ENCODE measurements at regions not wholly inside any gene's neighbourhood (a gene's known extent, or its start where the extent isn't known, plus 50 kb on each side); places are given as distances from the start of the nearest gene placed in this dataset.

DNA sequence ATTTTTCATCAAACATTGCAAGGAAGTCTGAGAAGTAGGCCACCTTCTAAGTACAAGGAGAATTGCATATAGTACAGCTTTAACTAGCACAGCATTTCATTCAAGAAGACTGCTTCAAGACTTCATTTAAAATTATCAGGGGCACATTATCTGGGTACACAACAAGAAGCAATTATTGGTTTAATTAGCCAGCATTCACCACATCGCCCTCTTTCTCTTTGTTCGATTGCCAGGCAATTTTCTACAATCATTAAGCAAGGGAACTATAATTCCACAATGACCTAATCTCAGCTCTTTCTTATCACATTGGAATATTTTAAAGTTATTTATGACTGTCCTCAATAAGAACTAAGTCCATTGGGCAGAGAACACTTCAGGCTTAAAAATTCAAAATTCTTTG lies 1347.1 kb upstream of the PABPC4L start:
- no peaks in the 10 kb centered on the region for H3K9me3 ChIP-seq
- H3K36me3 ChIP-seq, result no peaks in the 10 kb centered on the region
- no peaks in the 10 kb centered on the region for H3K4me1 ChIP-seq
- H3K4me3 ChIP-seq, result no peak overlapping the region
- TF ChIP-seq POLR2A (IDR thresholded peaks at IDR 0.05), result no peak
- TF ChIP-seq, protein P1, sequence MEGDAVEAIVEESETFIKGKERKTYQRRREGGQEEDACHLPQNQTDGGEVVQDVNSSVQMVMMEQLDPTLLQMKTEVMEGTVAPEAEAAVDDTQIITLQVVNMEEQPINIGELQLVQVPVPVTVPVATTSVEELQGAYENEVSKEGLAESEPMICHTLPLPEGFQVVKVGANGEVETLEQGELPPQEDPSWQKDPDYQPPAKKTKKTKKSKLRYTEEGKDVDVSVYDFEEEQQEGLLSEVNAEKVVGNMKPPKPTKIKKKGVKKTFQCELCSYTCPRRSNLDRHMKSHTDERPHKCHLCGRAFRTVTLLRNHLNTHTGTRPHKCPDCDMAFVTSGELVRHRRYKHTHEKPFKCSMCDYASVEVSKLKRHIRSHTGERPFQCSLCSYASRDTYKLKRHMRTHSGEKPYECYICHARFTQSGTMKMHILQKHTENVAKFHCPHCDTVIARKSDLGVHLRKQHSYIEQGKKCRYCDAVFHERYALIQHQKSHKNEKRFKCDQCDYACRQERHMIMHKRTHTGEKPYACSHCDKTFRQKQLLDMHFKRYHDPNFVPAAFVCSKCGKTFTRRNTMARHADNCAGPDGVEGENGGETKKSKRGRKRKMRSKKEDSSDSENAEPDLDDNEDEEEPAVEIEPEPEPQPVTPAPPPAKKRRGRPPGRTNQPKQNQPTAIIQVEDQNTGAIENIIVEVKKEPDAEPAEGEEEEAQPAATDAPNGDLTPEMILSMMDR (IDR thresholded peaks at IDR 0.05), result no peak
- no peak overlapping the region for H3K27ac ChIP-seq
- H3K27me3 ChIP-seq, result no peaks in the 10 kb centered on the region
- DNase-seq, result no peak
- intact Hi-C loops (cut with DNase I; ENCODE audit: low total_unique reads), result no loop called here

DNA sequence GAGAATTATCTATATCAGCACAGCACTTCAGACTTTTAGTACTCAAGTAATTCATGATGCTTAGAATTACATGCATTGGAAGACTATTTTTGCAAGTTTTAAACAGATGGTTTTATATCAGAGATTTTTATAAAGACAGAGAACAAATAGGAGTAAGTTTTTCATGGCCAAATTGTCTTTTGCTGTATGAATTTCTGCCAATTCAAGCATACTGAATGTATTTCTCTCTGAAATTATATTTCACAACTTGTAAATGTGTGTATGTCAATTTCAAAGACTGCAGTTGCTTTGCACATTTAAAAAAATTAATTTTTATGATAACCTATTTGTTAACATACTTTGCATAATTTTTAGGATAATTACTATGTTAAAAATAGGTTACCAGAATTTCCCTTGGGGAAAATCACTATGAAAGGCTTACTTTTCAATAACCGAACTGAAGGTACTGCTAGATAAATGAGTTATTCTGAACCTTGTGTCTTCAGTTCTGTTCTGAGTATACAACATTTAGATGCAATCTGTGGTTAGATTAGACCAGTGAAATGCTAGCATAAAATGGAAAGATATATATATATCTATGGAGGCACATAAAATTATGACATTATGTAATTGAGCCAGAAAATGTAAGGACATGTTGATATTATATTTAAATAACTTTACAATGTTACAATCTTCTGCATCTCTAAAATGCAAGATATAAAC lies 1344.2 kb upstream of the PABPC4L start:
- Histone ChIP-seq H3K9me3 (no peaks in the 10 kb centered on the region), H3K27ac (no peak overlapping the region), H3K4me3 (no peak overlapping the region), H3K4me1 (no peaks in the 10 kb centered on the region), H3K36me3 (no peaks in the 10 kb centered on the region), H3K27me3 (no peaks in the 10 kb centered on the region)
- no peak for TF ChIP-seq POLR2A (IDR thresholded peaks at IDR 0.05)
- TF ChIP-seq, protein P1 (IDR thresholded peaks at IDR 0.05), result no peak
- intact Hi-C loops (cut with DNase I; ENCODE audit: low total_unique reads), result no loop called here
- no peak for DNase-seq

DNA sequence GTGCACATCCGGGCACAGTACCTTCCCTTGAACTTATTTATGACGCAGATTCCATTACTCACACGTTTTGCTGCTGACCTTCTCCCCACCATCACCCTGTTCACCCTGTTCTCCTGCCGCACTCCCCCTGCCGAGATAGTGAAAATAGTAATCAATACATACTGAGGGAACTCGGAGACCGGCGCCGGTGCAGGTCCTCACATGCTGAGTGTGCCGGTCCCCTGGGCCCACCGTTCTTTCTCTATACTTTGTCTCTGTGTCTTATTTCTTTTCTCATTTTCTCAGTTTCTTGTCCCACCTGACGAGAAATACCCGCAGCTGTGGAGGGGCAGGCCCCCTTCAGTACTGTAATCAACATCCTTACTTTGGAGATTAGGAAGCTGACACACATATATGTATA lies 1337.1 kb upstream of the PABPC4L start:
- Histone ChIP-seq H3K4me1 (no peaks in the 10 kb centered on the region), H3K4me3 (no peak overlapping the region), H3K27me3 (no peaks in the 10 kb centered on the region), H3K36me3 (no peaks in the 10 kb centered on the region), H3K9me3 (no peaks in the 10 kb centered on the region), H3K27ac (no peak overlapping the region)
- DNase-seq, result no peak
- intact Hi-C loops (cut with DNase I; ENCODE audit: low total_unique reads), result no loop called here
- TF ChIP-seq, protein P1 (IDR thresholded peaks at IDR 0.05), result no peak
- TF ChIP-seq POLR2A (IDR thresholded peaks at IDR 0.05), result no peak

DNA sequence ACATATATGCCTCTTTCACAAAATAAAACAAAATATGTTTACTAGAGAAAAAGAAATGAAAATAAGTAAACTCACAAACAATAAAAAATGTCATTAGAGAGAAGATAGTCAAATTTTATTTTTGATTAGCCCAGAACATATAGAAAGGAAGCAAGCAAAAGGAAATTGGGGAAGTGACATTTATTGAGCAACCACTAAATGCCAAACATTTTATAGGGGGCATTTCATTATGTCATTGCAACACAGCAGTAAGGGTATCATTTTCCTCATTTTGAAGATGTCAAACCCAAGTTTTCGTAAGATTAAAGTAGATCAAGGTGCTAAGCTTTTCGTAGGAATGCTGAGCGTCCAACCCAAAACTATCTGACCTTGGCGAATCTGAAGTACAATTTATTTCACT lies 1331.5 kb upstream of the PABPC4L start:
- no peaks in the 10 kb centered on the region for H3K9me3 ChIP-seq
- H3K4me1 ChIP-seq, result no peaks in the 10 kb centered on the region
- H3K27ac ChIP-seq, result no peak overlapping the region
- H3K27me3 ChIP-seq, result no peaks in the 10 kb centered on the region
- TF ChIP-seq, protein P1 (IDR thresholded peaks at IDR 0.05), result no peak
- no peak for TF ChIP-seq POLR2A (IDR thresholded peaks at IDR 0.05)
- no peak for DNase-seq
- no peaks in the 10 kb centered on the region for H3K36me3 ChIP-seq
- no peak overlapping the region for H3K4me3 ChIP-seq
- intact Hi-C loops (cut with DNase I; ENCODE audit: low total_unique reads), result no loop called here

DNA sequence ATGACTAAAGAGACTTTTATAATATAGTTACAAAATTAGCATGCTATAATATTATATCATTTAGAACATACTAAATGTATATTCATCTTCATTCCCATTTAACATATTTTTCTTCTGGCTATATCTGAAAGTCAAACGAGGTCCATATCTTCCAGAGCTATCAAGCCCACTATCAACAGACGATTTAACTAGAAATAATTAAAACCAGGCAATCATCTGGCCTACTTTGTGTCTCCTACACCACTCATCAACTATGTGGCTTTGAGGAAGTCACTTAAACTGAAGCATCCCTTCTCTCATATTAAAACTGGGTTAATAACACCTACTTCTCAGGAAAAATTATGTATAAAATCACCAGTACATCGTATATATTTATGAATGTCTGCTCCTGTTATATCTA lies 1330.5 kb upstream of the PABPC4L start:
- Histone ChIP-seq H3K4me3 (no peak overlapping the region), H3K9me3 (no peaks in the 10 kb centered on the region), H3K27ac (no peak overlapping the region), H3K36me3 (no peaks in the 10 kb centered on the region), H3K27me3 (no peaks in the 10 kb centered on the region), H3K4me1 (no peaks in the 10 kb centered on the region)
- no peak for TF ChIP-seq POLR2A (IDR thresholded peaks at IDR 0.05)
- TF ChIP-seq, protein P1 (IDR thresholded peaks at IDR 0.05), result no peak
- DNase-seq, result no peak
- intact Hi-C loops (cut with DNase I; ENCODE audit: low total_unique reads), result no loop called here
